ENCODE measurements at regions not wholly inside any gene's neighbourhood (a gene's known extent, or its start where the extent isn't known, plus 50 kb on each side); places are given as distances from the start of the nearest gene placed in this dataset.

- Histone ChIP-seq H3K27ac (ENCODE audit: low read length) (no peak overlapping the region), H3K4me3 (ENCODE audit: low read length) (no peak overlapping the region), H3K27me3 (ENCODE audit: low read depth, low read length) (no peaks in the 10 kb centered on the region), H4K20me1 (ENCODE audit: insufficient read depth, low read length) (no peaks in the 10 kb centered on the region), H3K4me2 (ENCODE audit: low read length) (no peak overlapping the region), H3K9me3 (ENCODE audit: insufficient read depth, low read length) (no peaks in the 10 kb centered on the region), H3K36me3 (replicated peaks; ENCODE audit: low read depth, low read length) (no peaks in the 10 kb centered on the region), H2AFZ (ENCODE audit: low read depth, low read length) (no peak overlapping the region), H3K9ac (ENCODE audit: low read length) (no peak overlapping the region), H3K79me2 (ENCODE audit: low read length) (no peaks in the 10 kb centered on the region), H3K4me1 (ENCODE audit: low read length) (peaks cover 9% of the 10 kb centered on the region)
- no peak for TF ChIP-seq EZH2phosphoT487 (IDR thresholded peaks at IDR 0.05; ENCODE audit: low read depth)
- TF ChIP-seq CTCF (IDR thresholded peaks at IDR 0.05; ENCODE audit: low read depth, low read length): no peak
These were observed 65.7 kb downstream of the IL21 start for GRCh38 chr4:122555216-122555615.

DNA sequence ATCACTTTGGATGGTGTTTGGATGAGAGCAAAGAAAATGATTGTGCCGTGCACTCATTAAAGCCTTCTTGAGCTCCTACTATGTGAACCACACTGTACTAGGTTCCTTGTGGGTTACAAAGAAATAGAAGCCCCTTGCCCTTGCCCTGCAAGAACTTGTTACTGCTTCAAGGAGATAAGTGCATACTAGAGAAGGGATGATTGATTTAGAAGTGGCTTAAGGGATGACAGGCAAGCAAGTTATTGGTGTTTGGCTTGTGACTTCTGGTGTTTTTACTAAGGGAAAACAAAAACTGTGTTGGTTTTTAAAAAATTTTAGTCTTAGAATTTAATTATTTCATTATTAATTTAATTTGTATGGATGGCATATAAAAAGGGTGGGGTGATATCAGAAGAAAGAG lies 67.4 kb downstream of the IL21 start:
- H3K36me3 ChIP-seq (replicated peaks; ENCODE audit: low read depth, low read length): no peaks in the 10 kb centered on the region
- no peaks in the 10 kb centered on the region for H4K20me1 ChIP-seq (ENCODE audit: insufficient read depth, low read length)
- peaks cover 19% of the 10 kb centered on the region for H3K4me1 ChIP-seq (ENCODE audit: low read length)
- H3K27ac ChIP-seq (ENCODE audit: low read length): no peak overlapping the region
- H2AFZ ChIP-seq (ENCODE audit: low read depth, low read length): no peak overlapping the region
- no peak overlapping the region for H3K9ac ChIP-seq (ENCODE audit: low read length)
- no peaks in the 10 kb centered on the region for H3K79me2 ChIP-seq (ENCODE audit: low read length)
- H3K4me3 ChIP-seq (ENCODE audit: low read length): no peak overlapping the region
- no peak overlapping the region for H3K4me2 ChIP-seq (ENCODE audit: low read length)
- TF ChIP-seq EZH2phosphoT487 (IDR thresholded peaks at IDR 0.05; ENCODE audit: low read depth) (no peak), CTCF (IDR thresholded peaks at IDR 0.05; ENCODE audit: low read depth, low read length) (no peak)
- no peaks in the 10 kb centered on the region for H3K9me3 ChIP-seq (ENCODE audit: insufficient read depth, low read length)
- no peaks in the 10 kb centered on the region for H3K27me3 ChIP-seq (ENCODE audit: low read depth, low read length)

DNA sequence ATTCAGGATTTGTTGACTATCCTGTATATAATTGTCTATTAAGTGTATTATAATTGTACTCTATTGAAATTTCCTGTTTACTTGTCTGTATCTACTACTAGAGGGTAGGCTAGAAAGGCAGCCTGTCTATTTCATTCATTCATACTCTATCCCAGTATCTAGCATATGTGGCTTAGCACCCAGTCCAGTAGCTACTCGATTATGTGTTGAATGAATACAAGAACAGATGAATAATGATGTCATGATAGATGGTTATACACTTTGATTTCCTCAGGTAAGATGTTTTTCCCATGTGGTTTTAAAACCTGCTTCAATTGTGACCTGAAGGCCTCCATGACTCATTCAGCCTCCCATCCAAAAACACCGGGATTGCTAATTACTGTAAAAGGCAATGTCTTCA lies 68.0 kb downstream of the IL21 start:
- Histone ChIP-seq H3K79me2 (ENCODE audit: low read length) (no peaks in the 10 kb centered on the region), H3K36me3 (replicated peaks; ENCODE audit: low read depth, low read length) (no peaks in the 10 kb centered on the region), H3K4me2 (ENCODE audit: low read length) (no peak overlapping the region), H3K4me1 (ENCODE audit: low read length) (peaks cover 16% of the 10 kb centered on the region), H3K9me3 (ENCODE audit: insufficient read depth, low read length) (no peaks in the 10 kb centered on the region), H4K20me1 (ENCODE audit: insufficient read depth, low read length) (no peaks in the 10 kb centered on the region), H3K27me3 (ENCODE audit: low read depth, low read length) (no peaks in the 10 kb centered on the region), H3K27ac (ENCODE audit: low read length) (no peak overlapping the region), H3K4me3 (ENCODE audit: low read length) (no peak overlapping the region), H2AFZ (ENCODE audit: low read depth, low read length) (no peak overlapping the region), H3K9ac (ENCODE audit: low read length) (no peak overlapping the region)
- TF ChIP-seq CTCF (IDR thresholded peaks at IDR 0.05; ENCODE audit: low read depth, low read length) (no peak), EZH2phosphoT487 (IDR thresholded peaks at IDR 0.05; ENCODE audit: low read depth) (no peak)

DNA sequence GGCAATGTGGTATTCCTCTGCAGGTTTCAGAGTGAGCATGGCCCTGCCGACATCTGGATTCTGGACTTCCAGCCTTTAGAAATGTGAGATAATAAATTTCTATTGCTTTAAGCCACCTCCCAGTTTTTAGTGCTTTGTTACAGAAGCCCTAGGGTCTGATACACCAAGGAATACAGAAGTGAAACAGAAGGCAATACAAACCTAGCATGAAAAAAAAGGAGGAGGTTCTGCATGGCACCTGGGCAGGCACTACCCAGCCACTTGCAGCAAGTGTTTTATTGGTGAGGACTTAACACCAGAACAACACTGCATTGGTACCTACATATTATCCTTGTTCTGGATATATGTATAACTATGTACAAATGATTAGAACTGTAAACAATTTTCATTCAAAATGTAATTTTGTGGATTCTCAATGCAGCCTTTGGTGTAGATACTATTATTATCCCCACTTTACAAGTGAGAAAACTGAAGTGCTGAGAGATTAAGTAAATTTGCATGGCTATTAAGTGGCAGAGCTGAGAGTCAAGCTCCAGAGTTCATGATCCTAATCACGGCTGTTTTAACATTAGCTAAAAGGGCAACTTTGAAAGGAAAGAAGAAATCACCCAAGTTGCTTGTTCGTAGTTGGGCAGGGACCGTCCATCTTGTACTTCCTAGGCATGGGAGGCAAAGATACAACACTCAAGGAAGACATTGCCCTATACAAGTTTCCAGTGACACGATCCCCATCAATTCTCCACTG lies 71.8 kb downstream of the IL21 start:
- no peak overlapping the region for H2AFZ ChIP-seq (ENCODE audit: low read depth, low read length)
- H3K9ac ChIP-seq (ENCODE audit: low read length): no peak overlapping the region
- H3K4me3 ChIP-seq (ENCODE audit: low read length): no peak overlapping the region
- no peaks in the 10 kb centered on the region for H3K9me3 ChIP-seq (ENCODE audit: insufficient read depth, low read length)
- no peaks in the 10 kb centered on the region for H4K20me1 ChIP-seq (ENCODE audit: insufficient read depth, low read length)
- H3K27ac ChIP-seq (ENCODE audit: low read length): no peak overlapping the region
- no peaks in the 10 kb centered on the region for H3K27me3 ChIP-seq (ENCODE audit: low read depth, low read length)
- H3K36me3 ChIP-seq (replicated peaks; ENCODE audit: low read depth, low read length): no peaks in the 10 kb centered on the region
- TF ChIP-seq CTCF (IDR thresholded peaks at IDR 0.05; ENCODE audit: low read depth, low read length): no peak
- no peak for TF ChIP-seq EZH2phosphoT487 (IDR thresholded peaks at IDR 0.05; ENCODE audit: low read depth)
- H3K4me1 ChIP-seq (ENCODE audit: low read length): peaks cover 13% of the 10 kb centered on the region
- H3K4me2 ChIP-seq (ENCODE audit: low read length): peak overlapping the region; percentile 9
- H3K79me2 ChIP-seq (ENCODE audit: low read length): no peaks in the 10 kb centered on the region

All from OCI-LY3 (cell line).